ENCODE measurements at regions not wholly inside any gene's neighbourhood (a gene's known extent, or its start where the extent isn't known, plus 50 kb on each side); places are given as distances from the start of the nearest gene placed in this dataset.

DNA sequence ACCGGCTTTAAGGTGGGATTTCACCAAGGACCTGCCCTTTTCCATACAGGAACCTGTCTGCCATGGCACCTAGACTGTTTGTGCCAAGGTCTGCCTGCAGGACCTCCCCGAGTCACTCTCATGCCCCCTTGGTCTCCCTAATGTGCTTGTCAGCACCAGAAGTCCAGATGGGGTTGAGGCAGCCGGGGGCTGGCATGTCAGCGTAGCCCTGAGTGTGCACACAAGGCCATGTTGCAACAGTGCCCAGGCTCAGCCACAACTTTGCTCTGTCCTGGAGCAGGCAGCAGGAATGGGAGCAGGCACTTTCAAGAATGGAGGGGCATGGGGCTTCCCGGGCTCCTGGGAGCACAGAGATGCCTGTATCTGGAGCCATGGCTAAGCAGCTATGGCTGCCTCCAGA lies 621.5 kb downstream of the CDH9 start:
- H3K4me3 ChIP-seq = no peak overlapping the region
- H3K27ac ChIP-seq = no peak overlapping the region
- no peaks in the 10 kb centered on the region for H3K9me3 ChIP-seq
- H3K4me1 ChIP-seq = no peaks in the 10 kb centered on the region
- no peaks in the 10 kb centered on the region for H3K36me3 ChIP-seq
- 84 to 90% methylated on average over 5 of the region's 5 CpGs for WGBS, 2 donors
- intact Hi-C loops (cut with DNase I) = no loop called here
- DNase-seq = no peak
- TF ChIP-seq POLR2A (IDR thresholded peaks at IDR 0.05) (no peak), EP300 (IDR thresholded peaks at IDR 0.05) (no peak), POLR2AphosphoS5 (IDR thresholded peaks at IDR 0.05) (no peak)
- TF ChIP-seq, protein P1, sequence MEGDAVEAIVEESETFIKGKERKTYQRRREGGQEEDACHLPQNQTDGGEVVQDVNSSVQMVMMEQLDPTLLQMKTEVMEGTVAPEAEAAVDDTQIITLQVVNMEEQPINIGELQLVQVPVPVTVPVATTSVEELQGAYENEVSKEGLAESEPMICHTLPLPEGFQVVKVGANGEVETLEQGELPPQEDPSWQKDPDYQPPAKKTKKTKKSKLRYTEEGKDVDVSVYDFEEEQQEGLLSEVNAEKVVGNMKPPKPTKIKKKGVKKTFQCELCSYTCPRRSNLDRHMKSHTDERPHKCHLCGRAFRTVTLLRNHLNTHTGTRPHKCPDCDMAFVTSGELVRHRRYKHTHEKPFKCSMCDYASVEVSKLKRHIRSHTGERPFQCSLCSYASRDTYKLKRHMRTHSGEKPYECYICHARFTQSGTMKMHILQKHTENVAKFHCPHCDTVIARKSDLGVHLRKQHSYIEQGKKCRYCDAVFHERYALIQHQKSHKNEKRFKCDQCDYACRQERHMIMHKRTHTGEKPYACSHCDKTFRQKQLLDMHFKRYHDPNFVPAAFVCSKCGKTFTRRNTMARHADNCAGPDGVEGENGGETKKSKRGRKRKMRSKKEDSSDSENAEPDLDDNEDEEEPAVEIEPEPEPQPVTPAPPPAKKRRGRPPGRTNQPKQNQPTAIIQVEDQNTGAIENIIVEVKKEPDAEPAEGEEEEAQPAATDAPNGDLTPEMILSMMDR (IDR thresholded peaks at IDR 0.05) = no peak
- no peaks in the 10 kb centered on the region for H3K27me3 ChIP-seq

GRCh38 chr5:26415987-26416779 lies 622.2 kb downstream of the CDH9 start:
- H3K36me3 ChIP-seq = no peaks in the 10 kb centered on the region
- intact Hi-C loops (cut with DNase I) = no loop called here
- no peaks in the 10 kb centered on the region for H3K4me1 ChIP-seq
- no peak for DNase-seq
- no peak overlapping the region for H3K27ac ChIP-seq
- TF ChIP-seq EP300 (IDR thresholded peaks at IDR 0.05) (no peak), POLR2A (IDR thresholded peaks at IDR 0.05) (no peak), POLR2AphosphoS5 (IDR thresholded peaks at IDR 0.05) (no peak)
- TF ChIP-seq, protein P1 (IDR thresholded peaks at IDR 0.05) = no peak
- H3K4me3 ChIP-seq = no peak overlapping the region
- H3K27me3 ChIP-seq = no peaks in the 10 kb centered on the region
- WGBS, 2 donors = 87 to 92% methylated on average over 12 of the region's 12 CpGs
- H3K9me3 ChIP-seq = peaks cover 0 to under 1% (median 0%) of the 10 kb centered on the region in 4 donors

- no peak for TF ChIP-seq POLR2A (IDR thresholded peaks at IDR 0.05)
- no peak for TF ChIP-seq POLR2AphosphoS5 (IDR thresholded peaks at IDR 0.05)
- TF ChIP-seq, protein P1 (IDR thresholded peaks at IDR 0.05) = no peak
- no peak for TF ChIP-seq EP300 (IDR thresholded peaks at IDR 0.05)
- 80 to 89% methylated on average over 5 of the region's 5 CpGs for WGBS, 2 donors
Measured at GRCh38 chr5:26390608-26391007, 647.8 kb downstream of the CDH9 start.

DNA sequence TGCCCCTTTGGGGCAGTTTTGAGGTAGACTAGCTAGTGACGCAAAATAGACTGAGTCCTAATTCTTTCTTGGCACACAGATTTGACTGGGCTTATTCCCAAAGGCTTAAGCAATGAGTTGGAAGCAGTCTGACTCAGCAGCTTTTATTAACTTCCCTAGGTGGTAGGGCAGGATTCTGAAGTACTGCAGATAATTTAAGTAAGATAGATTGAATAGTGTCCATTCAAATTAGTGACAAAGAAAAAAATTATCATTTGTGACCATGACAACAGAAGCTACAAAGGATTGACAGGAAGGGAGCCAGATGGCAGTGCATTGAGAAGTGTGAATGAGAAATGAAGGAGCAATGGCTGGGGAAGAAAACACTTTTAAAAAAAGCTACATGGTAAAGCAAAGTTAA lies 649.4 kb downstream of the CDH9 start:
- intact Hi-C loops (cut with DNase I) = no loop called here
- Histone ChIP-seq H3K27me3 (no peaks in the 10 kb centered on the region), H3K9me3 (peaks cover 0 to 4% (median 0%) of the 10 kb centered on the region in 4 donors), H3K27ac (no peak overlapping the region), H3K36me3 (no peaks in the 10 kb centered on the region), H3K4me3 (no peak overlapping the region), H3K4me1 (no peaks in the 10 kb centered on the region)
- 0 to 52% methylated on average over 1 of the region's 1 CpG for WGBS, 2 donors
- TF ChIP-seq EP300 (IDR thresholded peaks at IDR 0.05) (no peak), POLR2A (IDR thresholded peaks at IDR 0.05) (no peak), POLR2AphosphoS5 (IDR thresholded peaks at IDR 0.05) (no peak)
- TF ChIP-seq, protein P1 (IDR thresholded peaks at IDR 0.05) = no peak
- DNase-seq = no peak

More at GRCh38 chr5:26390608-26391007, 647.8 kb downstream of the CDH9 start:
- DNase-seq = no peak
- H3K4me1 ChIP-seq = no peaks in the 10 kb centered on the region
- H3K9me3 ChIP-seq = peaks cover 0 to 4% (median 0%) of the 10 kb centered on the region in 4 donors
- no peak overlapping the region for H3K27ac ChIP-seq
- no peak overlapping the region for H3K4me3 ChIP-seq
- no peaks in the 10 kb centered on the region for H3K36me3 ChIP-seq
- intact Hi-C loops (cut with DNase I) = no loop called here
- no peaks in the 10 kb centered on the region for H3K27me3 ChIP-seq

All from sigmoid colon (tissue), 6 donors.